ENCODE measurements at regions not wholly inside any gene's neighbourhood (a gene's known extent, or its start where the extent isn't known, plus 50 kb on each side); places are given as distances from the start of the nearest gene placed in this dataset.
"Not testable (repeated sequence)": the region's sequence is repeated elsewhere in the genome, so short reads cannot be mapped to it uniquely, and the experiment has no call there.

- not testable (repeated sequence) for DNase-seq
These were observed 1065.1 kb downstream of the RPIA start for GRCh38 chr2:89756616-89757015.

GRCh38 chr2:89758332-89759026, 1067.0 kb downstream of the RPIA start:
- not testable (repeated sequence) for DNase-seq

- not testable (repeated sequence) for DNase-seq
These were observed 1069.3 kb downstream of the RPIA start for GRCh38 chr2:89760762-89761161.

- DNase-seq: not testable (repeated sequence)
These were observed 1069.7 kb downstream of the RPIA start for GRCh38 chr2:89761171-89761570.

- DNase-seq: not testable (repeated sequence)
These were observed 1070.4 kb downstream of the RPIA start for GRCh38 chr2:89761863-89762262.

GRCh38 chr2:89762461-89763253, 1071.2 kb downstream of the RPIA start:
- not testable (repeated sequence) for DNase-seq

- DNase-seq: no peak
These were observed 1071.7 kb downstream of the RPIA start for GRCh38 chr2:89763254-89763580.

- DNase-seq: no peak
These were observed 1072.4 kb downstream of the RPIA start for GRCh38 chr2:89763581-89764485.

- DNase-seq: not testable (repeated sequence)
These were observed 1073.3 kb downstream of the RPIA start for GRCh38 chr2:89764571-89765360.

- not testable (repeated sequence) for DNase-seq
These were observed 1073.9 kb downstream of the RPIA start for GRCh38 chr2:89765361-89765718.

GRCh38 chr2:89766141-89766990, 1074.9 kb downstream of the RPIA start:
- not testable (repeated sequence) for DNase-seq

GRCh38 chr2:89767058-89767457, 1075.6 kb downstream of the RPIA start:
- DNase-seq: not testable (repeated sequence)

- no peak for DNase-seq
These were observed 1076.3 kb downstream of the RPIA start for GRCh38 chr2:89767572-89768435.

- no peak for DNase-seq
These were observed 1084.4 kb downstream of the RPIA start for GRCh38 chr2:89775885-89776284.

GRCh38 chr2:89780318-89780717, 1088.8 kb downstream of the RPIA start:
- DNase-seq: no peak

- no peak for DNase-seq
These were observed 1090.5 kb downstream of the RPIA start for GRCh38 chr2:89781962-89782361.

- DNase-seq: no peak
These were observed 1093.5 kb downstream of the RPIA start for GRCh38 chr2:89784960-89785359.

GRCh38 chr2:89785528-89785927, 1094.1 kb downstream of the RPIA start:
- not testable (repeated sequence) for DNase-seq

GRCh38 chr2:89786642-89787041, 1095.2 kb downstream of the RPIA start:
- DNase-seq: not testable (repeated sequence)

- DNase-seq: not testable (repeated sequence)
These were observed 1104.1 kb downstream of the RPIA start for GRCh38 chr2:89795530-89795929.

Measured in NCI-H1105 (cell line).